ENCODE measurements at regions not wholly inside any gene's neighbourhood (a gene's known extent, or its start where the extent isn't known, plus 50 kb on each side); places are given as distances from the start of the nearest gene placed in this dataset.

DNA sequence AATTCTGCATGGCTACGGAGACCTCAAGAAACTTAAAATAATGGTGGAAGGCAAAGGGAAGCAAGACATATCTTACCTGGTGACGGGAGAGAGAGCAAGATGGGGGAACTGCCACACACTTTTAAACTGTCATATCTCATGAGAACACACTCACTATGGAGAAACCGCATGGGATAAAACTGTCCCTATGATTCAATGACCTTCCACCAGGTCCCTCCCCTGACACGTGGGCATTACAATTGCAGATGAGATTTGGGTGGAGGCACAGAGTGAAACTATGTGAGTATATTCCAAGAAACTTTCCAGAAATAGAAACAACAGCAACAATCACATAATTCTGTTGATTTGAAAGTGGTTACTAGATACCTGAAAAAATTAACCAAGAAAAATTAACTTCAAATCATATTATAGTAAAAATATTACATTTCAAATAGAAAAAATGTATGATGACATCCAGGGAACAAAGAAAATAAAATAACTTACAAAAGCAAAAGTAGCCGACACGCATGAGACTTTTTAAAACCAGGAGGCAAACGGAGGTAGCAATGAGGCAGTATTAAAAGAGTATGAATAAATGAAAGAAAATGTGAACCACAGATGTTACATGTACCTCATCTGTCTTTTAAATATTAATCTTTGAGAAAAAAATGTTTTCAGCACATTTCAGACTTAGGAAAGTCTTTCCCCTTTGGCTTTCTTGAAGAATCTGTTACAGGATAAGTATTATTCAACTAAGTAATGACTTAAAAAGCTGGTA is 879.5 kb downstream of the TECRL start:
- no peak for FAIRE-seq
- no peak for DNase-seq (ENCODE audit: insufficient read length, low spot score)

DNA sequence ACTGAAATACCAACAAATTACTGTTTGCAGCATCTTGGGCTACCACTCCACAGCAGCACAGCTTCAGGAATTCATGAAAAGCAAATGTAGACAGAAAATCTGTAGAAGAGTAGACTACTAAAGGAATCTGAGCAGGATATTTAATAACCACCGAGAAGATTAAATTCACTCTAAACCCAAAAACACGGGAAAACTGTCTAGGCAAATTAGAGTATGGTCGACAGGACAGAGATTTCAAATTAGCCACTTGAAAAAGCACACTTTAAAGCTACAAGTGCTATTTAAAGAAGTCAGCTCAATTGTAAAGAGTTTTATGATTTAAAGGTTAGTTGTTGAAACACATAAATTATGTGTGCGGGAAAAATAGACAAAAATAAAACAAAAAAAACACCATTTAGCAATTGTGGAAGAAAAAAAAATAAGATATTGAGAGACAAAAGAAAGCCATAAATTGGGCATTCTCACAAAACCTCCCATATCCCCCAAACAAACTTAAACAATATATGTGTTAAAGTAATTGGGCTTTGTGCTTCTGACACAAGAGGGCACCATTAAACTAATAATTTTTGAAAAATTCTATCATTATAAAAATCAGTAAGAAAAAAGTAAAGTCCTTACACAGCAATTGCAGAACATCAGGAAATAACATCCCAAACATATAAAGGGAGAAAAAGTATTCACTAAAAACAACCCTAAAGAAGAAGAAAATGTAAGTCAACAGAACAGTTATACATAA is 880.8 kb downstream of the TECRL start:
- DNase-seq (ENCODE audit: insufficient read length, low spot score), result no peak
- FAIRE-seq, result no peak

- DNase-seq (ENCODE audit: insufficient read length, low spot score) (no peak), FAIRE-seq (no peak)
Observed at GRCh38 chr4:63526251-63526650, 883.0 kb downstream of the TECRL start.

- FAIRE-seq (no peak), DNase-seq (ENCODE audit: insufficient read length, low spot score) (no peak)
Observed at GRCh38 chr4:63524764-63525163, 884.5 kb downstream of the TECRL start.

- DNase-seq (ENCODE audit: insufficient read length, low spot score), result no peak
- FAIRE-seq, result no peak
Observed at GRCh38 chr4:63505714-63506460, 903.4 kb downstream of the TECRL start.

DNA sequence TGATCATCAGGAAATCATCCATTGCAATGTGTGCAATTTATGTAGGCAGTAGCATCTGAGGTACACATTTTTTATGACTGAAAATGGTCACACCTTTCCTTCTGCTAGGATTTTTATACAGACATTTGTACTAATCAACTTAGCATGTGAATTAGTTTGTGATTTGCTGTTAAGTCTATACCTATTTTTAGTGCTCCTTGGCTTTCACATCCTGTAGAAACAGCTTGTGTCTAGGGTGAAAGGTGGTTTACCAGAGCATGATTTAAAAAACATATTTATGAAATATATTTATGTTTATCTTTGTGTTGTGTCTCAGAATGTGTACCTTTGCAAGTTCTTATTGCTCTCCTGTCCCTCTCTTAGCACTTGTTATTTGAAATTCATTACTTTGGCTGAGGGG is 916.0 kb downstream of the TECRL start:
- DNase-seq (ENCODE audit: insufficient read length, low spot score), result no peak
- no peak for FAIRE-seq

DNA sequence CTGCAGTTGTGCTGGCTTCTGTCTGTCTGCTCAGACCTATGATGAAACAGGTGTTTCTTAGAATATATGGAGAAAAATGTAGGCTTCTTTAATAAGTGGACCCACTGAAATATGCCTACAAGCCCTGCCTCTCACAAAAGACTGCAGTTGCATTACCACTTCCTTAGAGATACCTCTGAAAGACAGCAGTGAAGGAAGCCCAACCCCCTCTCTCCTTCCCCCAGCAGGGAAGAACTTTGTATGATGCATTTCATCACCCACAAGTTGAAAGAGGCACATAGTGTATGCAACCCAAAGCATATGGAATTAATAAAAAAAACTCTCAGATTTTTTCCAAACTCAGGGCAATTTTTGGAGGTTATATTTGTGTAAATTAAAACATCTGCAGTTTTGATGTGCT is 916.7 kb downstream of the TECRL start:
- DNase-seq (ENCODE audit: insufficient read length, low spot score) (no peak), FAIRE-seq (no peak)

GRCh38 chr4:63464393-63464792 is 944.9 kb downstream of the TECRL start:
- no peak for FAIRE-seq
- DNase-seq (ENCODE audit: insufficient read length, low spot score), result no peak

GRCh38 chr4:63460075-63460474 is 949.2 kb downstream of the TECRL start:
- FAIRE-seq (no peak), DNase-seq (ENCODE audit: insufficient read length, low spot score) (no peak)

- FAIRE-seq (no peak), DNase-seq (ENCODE audit: insufficient read length, low spot score) (no peak)
Observed at GRCh38 chr4:63459329-63459728, 949.9 kb downstream of the TECRL start.

DNA sequence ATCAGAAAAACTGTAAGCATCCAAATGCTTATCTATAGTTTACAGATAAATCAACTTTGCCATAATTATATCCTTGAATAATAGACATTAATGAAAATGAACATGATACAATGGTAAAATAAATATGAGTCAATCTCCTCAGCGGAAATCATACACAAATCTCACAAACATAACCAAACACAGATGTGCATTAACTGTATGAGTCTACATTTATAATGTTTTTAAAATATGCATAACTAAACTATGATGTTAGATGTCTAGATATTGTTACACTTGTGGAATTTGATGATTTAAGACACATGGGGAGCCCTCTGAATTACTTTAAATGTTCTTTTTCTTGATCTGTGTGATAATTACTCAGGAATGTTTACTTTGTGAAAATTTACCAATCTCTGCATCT is 951.2 kb downstream of the TECRL start:
- DNase-seq (ENCODE audit: insufficient read length, low spot score) (no peak), FAIRE-seq (no peak)

DNA sequence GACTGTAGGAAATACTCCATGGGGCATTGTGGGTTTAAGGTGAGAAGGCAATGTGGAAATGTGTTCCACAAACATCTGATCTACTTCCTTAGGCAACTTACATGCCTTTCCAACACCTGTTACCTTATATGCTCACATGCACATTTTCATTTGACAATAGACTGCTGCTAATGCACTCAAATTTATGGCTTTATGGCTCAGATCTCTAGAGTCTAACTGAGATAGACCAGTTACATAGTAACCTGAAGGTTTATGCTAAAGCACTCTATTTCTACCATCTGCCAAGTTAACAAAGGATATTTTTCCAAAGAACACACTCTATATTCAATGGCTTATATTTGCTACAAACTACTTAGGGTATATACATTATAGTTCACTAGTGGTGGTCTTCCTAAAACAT is 969.0 kb downstream of the TECRL start:
- DNase-seq (ENCODE audit: insufficient read length, low spot score) (no peak), FAIRE-seq (no peak)

- FAIRE-seq, result no peak
Observed at GRCh38 chr4:63430105-63430504, 979.1 kb downstream of the TECRL start.

GRCh38 chr4:63396269-63396668 is 1013.0 kb downstream of the TECRL start:
- no peak for DNase-seq (ENCODE audit: insufficient read length, low spot score)
- FAIRE-seq, result no peak

More at GRCh38 chr4:63430105-63430504, 979.1 kb downstream of the TECRL start:
- DNase-seq (ENCODE audit: insufficient read length, low spot score), result peak; percentile 6

- DNase-seq (ENCODE audit: insufficient read length, low spot score), result no peak
Observed at GRCh38 chr4:63393544-63393943, 1015.7 kb downstream of the TECRL start.

GRCh38 chr4:63379750-63380522 is 1029.3 kb downstream of the TECRL start:
- FAIRE-seq, result no peak
- no peak for DNase-seq (ENCODE audit: insufficient read length, low spot score)

More at GRCh38 chr4:63393544-63393943, 1015.7 kb downstream of the TECRL start:
- no peak for FAIRE-seq

- no peak for DNase-seq (ENCODE audit: insufficient read length, low spot score)
- FAIRE-seq, result no peak
Observed at GRCh38 chr4:63371001-63371400, 1038.2 kb downstream of the TECRL start.

DNA sequence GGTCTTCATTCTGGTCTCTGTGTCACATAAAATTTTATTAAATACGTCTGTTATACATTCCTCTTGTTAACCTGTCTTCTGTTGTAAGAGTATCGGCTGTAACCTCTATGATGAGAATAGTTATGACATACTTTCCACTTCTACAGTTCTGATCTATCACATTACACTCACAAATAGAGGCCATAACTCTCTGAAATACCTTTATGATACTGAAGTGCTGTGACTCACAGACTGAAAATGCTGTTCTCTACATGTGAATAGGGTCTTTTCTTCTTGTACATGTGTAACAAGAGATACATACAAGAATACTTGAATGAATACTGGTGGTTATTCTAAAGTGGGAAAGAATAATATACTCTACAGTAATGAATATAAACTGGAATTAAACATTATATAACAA is 1047.6 kb downstream of the TECRL start:
- DNase-seq (ENCODE audit: insufficient read length, low spot score), result no peak
- no peak for FAIRE-seq

DNA sequence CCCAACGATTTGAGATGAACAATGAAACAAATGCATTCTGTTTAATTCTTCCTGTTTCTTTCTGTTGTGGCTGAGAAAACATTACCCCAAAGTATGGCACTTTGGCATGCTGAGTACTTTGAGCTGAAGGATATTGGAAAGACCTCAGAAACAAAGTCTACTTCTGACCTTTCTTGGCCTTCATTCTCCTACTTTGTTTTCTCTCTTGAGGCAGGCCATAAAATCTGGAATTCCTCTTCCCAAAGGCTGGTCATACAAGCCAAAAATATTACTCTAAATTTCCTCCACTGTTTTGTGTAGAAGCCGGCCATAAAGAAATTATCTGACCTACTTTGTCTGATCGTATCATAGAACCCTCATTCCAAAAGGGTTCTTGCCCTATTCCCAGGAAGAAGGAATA is 1048.2 kb downstream of the TECRL start:
- FAIRE-seq, result no peak
- no peak for DNase-seq (ENCODE audit: insufficient read length, low spot score)

GRCh38 chr4:63349674-63350025 is 1059.6 kb downstream of the TECRL start:
- no peak for FAIRE-seq
- DNase-seq (ENCODE audit: insufficient read length, low spot score), result no peak
